Liver (tissue), 7 donors: ENCODE measurements at regions not wholly inside any gene's neighbourhood (a gene's known extent, or its start where the extent isn't known, plus 50 kb on each side); places are given as distances from the start of the nearest gene placed in this dataset.

Source experiments
- DNase-seq: peaks from one replicate; pipeline ENCODE4 v3.0.0-alpha.2; 2017; ENCODE audit warnings: low spot score
- H3K27ac ChIP-seq, 2 donors: one replicate each; pipeline ENCODE4 v1.7.0; 2013; ENCODE audit warnings: inconsistent platforms in 2 of 2, low read length in 2 of 2, control low read depth in 1 of 2, low read depth in 1 of 2, mild to moderate bottlenecking in 1 of 2
- H3K27me3 ChIP-seq, 4 donors: one replicate each; pipeline versions ENCODE4 v1.6.1 to v1.7.0; 2013; ENCODE audit warnings: low read length in 3 of 4, inconsistent platforms in 1 of 4, mild to moderate bottlenecking in 1 of 4, moderate library complexity in 1 of 4; ENCODE audit not compliant: control insufficient read depth in 4 of 4, insufficient read depth in 4 of 4
- H3K36me3 ChIP-seq, 4 donors: one replicate each; pipeline versions ENCODE4 v1.6.1 to v1.7.0; 2013; ENCODE audit warnings: low read length in 3 of 4, mild to moderate bottlenecking in 3 of 4, low read depth in 1 of 4, moderate library complexity in 1 of 4; ENCODE audit not compliant: control insufficient read depth in 4 of 4, insufficient read depth in 3 of 4
- H3K4me1 ChIP-seq, 4 donors: one replicate each; pipeline versions ENCODE4 v1.6.1 to v1.7.0; 2013; ENCODE audit warnings: low read length in 3 of 4, mild to moderate bottlenecking in 3 of 4, moderate library complexity in 1 of 4; ENCODE audit not compliant: control insufficient read depth in 4 of 4, insufficient read depth in 4 of 4
- H3K4me3 ChIP-seq, 3 donors: one replicate each; pipeline versions ENCODE4 v1.6.1 to v1.7.0; 2013; ENCODE audit warnings: low read length in 3 of 3, control low read depth in 1 of 3, low read depth in 1 of 3, mild to moderate bottlenecking in 1 of 3
- H3K9ac ChIP-seq, 2 donors: one replicate each; pipeline ENCODE4 v1.7.0; 2013; ENCODE audit warnings: low read length in 2 of 2, mild to moderate bottlenecking in 2 of 2, moderate library complexity in 2 of 2, control low read depth in 1 of 2, low read depth in 1 of 2
- H3K9me3 ChIP-seq, 4 donors: one replicate each; pipeline versions ENCODE4 v1.6.1 to v1.7.0; 2013; ENCODE audit warnings: low read length in 3 of 4; ENCODE audit not compliant: control insufficient read depth in 4 of 4
- FOXA1 ChIP-seq: IDR thresholded peaks from 2 replicates; pipeline ENCODE4 v1.6.1; 2016; ENCODE audit warnings: antibody characterized with exemption
- FOXA2 ChIP-seq: IDR thresholded peaks from 2 replicates; pipeline ENCODE4 v1.6.1; 2016; ENCODE audit warnings: antibody characterized with exemption
- GABPA ChIP-seq, 2 donors: IDR thresholded peaks in 1 of 2; conservative IDR thresholded peaks in 1 of 2; 2 replicates each; pipeline ENCODE4 v1.6.1; 2016; ENCODE audit warnings: antibody characterized with exemption in 2 of 2, mild to moderate bottlenecking in 1 of 2, moderate library complexity in 1 of 2
- HNF4A ChIP-seq, 2 donors: conservative IDR thresholded peaks; 2 replicates each; pipeline ENCODE4 v1.6.1; 2016; ENCODE audit warnings: antibody characterized with exemption in 2 of 2, mild to moderate bottlenecking in 2 of 2
- HNF4G ChIP-seq: IDR thresholded peaks from 2 replicates; pipeline ENCODE4 v1.6.1; 2016; ENCODE audit warnings: antibody characterized with exemption
- JUND ChIP-seq, 2 donors: IDR thresholded peaks; 2 replicates each; pipeline ENCODE4 v1.6.1; 2016; ENCODE audit warnings: antibody characterized with exemption in 2 of 2
- NR2F2 ChIP-seq: IDR thresholded peaks from 2 replicates; pipeline ENCODE4 v1.6.1; 2016; ENCODE audit warnings: antibody characterized with exemption
- RAD21 ChIP-seq, 2 donors: IDR thresholded peaks; 2 replicates each; pipeline ENCODE4 v1.6.1; 2016; ENCODE audit warnings: antibody characterized with exemption in 2 of 2, mild to moderate bottlenecking in 2 of 2
- RXRA ChIP-seq, 2 donors: IDR thresholded peaks; 2 replicates each; pipeline ENCODE4 v1.6.1; 2017 to 2018; ENCODE audit warnings: antibody characterized with exemption in 2 of 2, mild to moderate bottlenecking in 1 of 2
- SP1 ChIP-seq: IDR thresholded peaks from 2 replicates; pipeline ENCODE4 v1.6.1; 2018; ENCODE audit warnings: antibody characterized with exemption, mild to moderate bottlenecking
- TAF1 ChIP-seq: conservative IDR thresholded peaks from 2 replicates; pipeline ENCODE4 v1.6.1; 2016; ENCODE audit warnings: antibody characterized with exemption, mild to moderate bottlenecking
- YY1 ChIP-seq: IDR thresholded peaks from 2 replicates; pipeline ENCODE4 v1.6.1; 2016; ENCODE audit warnings: antibody characterized with exemption, mild to moderate bottlenecking
- ZBTB33 ChIP-seq: IDR thresholded peaks from 2 replicates; pipeline ENCODE4 v1.6.1; 2016; ENCODE audit warnings: antibody characterized with exemption
- WGBS: extraction: QIAGEN DNeasy Blood & Tissue Kit; methylation state at CpG from one replicate; pipeline ENCODE4 v1.1.7; 2013; 5-methylcytosine and 5-hydroxymethylcytosine counted together
- TF ChIP-seq, protein P1 (sequence below): IDR thresholded peaks from 2 replicates; pipeline ENCODE4 v1.6.1; 2016; ENCODE audit warnings: antibody characterized with exemption
- TF ChIP-seq, protein P2 (sequence below): IDR thresholded peaks from 2 replicates; pipeline ENCODE4 v1.6.1; 2016; ENCODE audit warnings: antibody characterized with exemption, mild to moderate bottlenecking
- TF ChIP-seq, protein P3 (sequence below): IDR thresholded peaks from 2 replicates; pipeline ENCODE4 v1.6.1; 2016; ENCODE audit warnings: antibody characterized with exemption
- donor health status: healthy.
- donor health status: healthy.
- donor health status: healthy.
- donor health status: healthy.

DNA sequence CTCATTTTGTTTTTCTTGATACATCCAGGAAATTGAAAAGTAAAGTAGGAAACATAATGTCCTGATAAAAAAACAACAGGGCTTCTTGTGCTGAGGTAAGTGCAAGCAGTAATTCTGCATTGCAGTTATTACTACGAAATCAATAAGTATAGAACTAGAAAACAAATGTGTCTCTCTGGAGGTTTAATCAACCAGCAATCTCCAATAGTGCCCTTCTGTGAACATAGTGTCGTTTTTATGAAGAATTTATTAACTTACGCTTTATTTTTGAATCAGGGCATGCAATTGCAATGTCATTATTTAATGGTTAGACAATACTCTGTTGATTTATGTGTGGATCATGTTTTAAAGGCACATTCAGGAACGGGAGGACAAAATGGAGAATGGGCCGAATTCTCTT lies 494.1 kb upstream of the NOVA1 start:
- DNase-seq, result no peak
- Histone ChIP-seq H3K4me3 (no peak overlapping the region), H3K27ac (no peak overlapping the region), H3K27me3 (no peaks in the 10 kb centered on the region), H3K9ac (no peak overlapping the region), H3K4me1 (no peaks in the 10 kb centered on the region), H3K9me3 (no peaks in the 10 kb centered on the region), H3K36me3 (no peaks in the 10 kb centered on the region)
- 62% methylated on average over 5 of the region's 5 CpGs for WGBS
- TF ChIP-seq JUND (IDR thresholded peaks at IDR 0.05), result no peak
- TF ChIP-seq, protein P1, sequence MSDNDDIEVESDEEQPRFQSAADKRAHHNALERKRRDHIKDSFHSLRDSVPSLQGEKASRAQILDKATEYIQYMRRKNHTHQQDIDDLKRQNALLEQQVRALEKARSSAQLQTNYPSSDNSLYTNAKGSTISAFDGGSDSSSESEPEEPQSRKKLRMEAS, result no peak
- no peak for TF ChIP-seq NR2F2
- TF ChIP-seq YY1, result no peak
- TF ChIP-seq FOXA2, result no peak
- TF ChIP-seq HNF4A (conservative IDR thresholded peaks at IDR 0.05), result no peak
- TF ChIP-seq, protein P2, sequence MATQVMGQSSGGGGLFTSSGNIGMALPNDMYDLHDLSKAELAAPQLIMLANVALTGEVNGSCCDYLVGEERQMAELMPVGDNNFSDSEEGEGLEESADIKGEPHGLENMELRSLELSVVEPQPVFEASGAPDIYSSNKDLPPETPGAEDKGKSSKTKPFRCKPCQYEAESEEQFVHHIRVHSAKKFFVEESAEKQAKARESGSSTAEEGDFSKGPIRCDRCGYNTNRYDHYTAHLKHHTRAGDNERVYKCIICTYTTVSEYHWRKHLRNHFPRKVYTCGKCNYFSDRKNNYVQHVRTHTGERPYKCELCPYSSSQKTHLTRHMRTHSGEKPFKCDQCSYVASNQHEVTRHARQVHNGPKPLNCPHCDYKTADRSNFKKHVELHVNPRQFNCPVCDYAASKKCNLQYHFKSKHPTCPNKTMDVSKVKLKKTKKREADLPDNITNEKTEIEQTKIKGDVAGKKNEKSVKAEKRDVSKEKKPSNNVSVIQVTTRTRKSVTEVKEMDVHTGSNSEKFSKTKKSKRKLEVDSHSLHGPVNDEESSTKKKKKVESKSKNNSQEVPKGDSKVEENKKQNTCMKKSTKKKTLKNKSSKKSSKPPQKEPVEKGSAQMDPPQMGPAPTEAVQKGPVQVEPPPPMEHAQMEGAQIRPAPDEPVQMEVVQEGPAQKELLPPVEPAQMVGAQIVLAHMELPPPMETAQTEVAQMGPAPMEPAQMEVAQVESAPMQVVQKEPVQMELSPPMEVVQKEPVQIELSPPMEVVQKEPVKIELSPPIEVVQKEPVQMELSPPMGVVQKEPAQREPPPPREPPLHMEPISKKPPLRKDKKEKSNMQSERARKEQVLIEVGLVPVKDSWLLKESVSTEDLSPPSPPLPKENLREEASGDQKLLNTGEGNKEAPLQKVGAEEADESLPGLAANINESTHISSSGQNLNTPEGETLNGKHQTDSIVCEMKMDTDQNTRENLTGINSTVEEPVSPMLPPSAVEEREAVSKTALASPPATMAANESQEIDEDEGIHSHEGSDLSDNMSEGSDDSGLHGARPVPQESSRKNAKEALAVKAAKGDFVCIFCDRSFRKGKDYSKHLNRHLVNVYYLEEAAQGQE, result no peak
- no peak for TF ChIP-seq ZBTB33
- TF ChIP-seq HNF4G, result no peak
- no peak for TF ChIP-seq SP1
- TF ChIP-seq GABPA (IDR thresholded peaks at IDR 0.05 in 1 of 2, conservative IDR thresholded peaks at IDR 0.05 in 1 of 2), result no peak
- no peak for TF ChIP-seq RAD21 (IDR thresholded peaks at IDR 0.05)
- no peak for TF ChIP-seq FOXA1

GRCh38 chr14:27096091-27096490 lies 498.3 kb upstream of the NOVA1 start:
- no peak overlapping the region for H3K27ac ChIP-seq
- H3K4me3 ChIP-seq, result no peak overlapping the region
- TF ChIP-seq GABPA (IDR thresholded peaks at IDR 0.05 in 1 of 2, conservative IDR thresholded peaks at IDR 0.05 in 1 of 2) (no peak), FOXA1 (no peak), NR2F2 (no peak), HNF4A (conservative IDR thresholded peaks at IDR 0.05) (no peak), FOXA2 (no peak), RXRA (IDR thresholded peaks at IDR 0.05) (no peak), ZBTB33 (no peak), TAF1 (no peak), JUND (IDR thresholded peaks at IDR 0.05) (no peak)
- TF ChIP-seq, protein P2, result no peak
- TF ChIP-seq, protein P3, sequence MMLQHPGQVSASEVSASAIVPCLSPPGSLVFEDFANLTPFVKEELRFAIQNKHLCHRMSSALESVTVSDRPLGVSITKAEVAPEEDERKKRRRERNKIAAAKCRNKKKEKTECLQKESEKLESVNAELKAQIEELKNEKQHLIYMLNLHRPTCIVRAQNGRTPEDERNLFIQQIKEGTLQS, result no peak
- TF ChIP-seq, protein P1, result no peak
- H3K9ac ChIP-seq, result no peak overlapping the region
- H3K27me3 ChIP-seq, result no peaks in the 10 kb centered on the region
- H3K36me3 ChIP-seq, result no peaks in the 10 kb centered on the region
- WGBS, result 76% methylated on average over 4 of the region's 4 CpGs
- H3K9me3 ChIP-seq, result no peaks in the 10 kb centered on the region
- no peak for DNase-seq
- H3K4me1 ChIP-seq, result no peaks in the 10 kb centered on the region
